BJ (cell line): ENCODE measurements at regions not wholly inside any gene's neighbourhood (a gene's known extent, or its start where the extent isn't known, plus 50 kb on each side); places are given as distances from the start of the nearest gene placed in this dataset.

Source experiments
- CTCF ChIA-PET: fragments of 350-600 bp; formaldehyde crosslinking; extraction: SDS; loops from one replicate; lab custom pipeline; 2021; ENCODE audit warnings: antibody characterized with exemption, inconsistent platforms; lab: Yijun Ruan, JAX
- POLR2A ChIA-PET: fragments of 300-600 bp; sonication (Branson Sonifier 250); formaldehyde crosslinking; extraction: SDS; loops from one replicate; lab custom pipeline; 2021; ENCODE audit warnings: antibody characterized with exemption; lab: Charles Lee
- DNase-seq: peaks from one replicate; pipeline ENCODE4 v3.0.0-alpha.2; 2011; ENCODE audit warnings: low read depth
- H3K27me3 ChIP-seq: 2 replicates; pipeline ENCODE4 v1.6.0; 2011; ENCODE audit warnings: low read length; ENCODE audit not compliant: control insufficient read depth, insufficient read depth
- H3K36me3 ChIP-seq: 2 replicates; pipeline ENCODE4 v1.5.1; 2011; ENCODE audit warnings: low read length; ENCODE audit not compliant: control insufficient read depth, insufficient read depth
- H3K4me3 ChIP-seq: 2 replicates; pipeline ENCODE4 v1.5.1; 2011; ENCODE audit warnings: low read depth, mild to moderate bottlenecking, control low read depth, low read length
- CTCF ChIP-seq: IDR thresholded peaks from 2 replicates; pipeline ENCODE4 v1.5.1; 2011; ENCODE audit warnings: low read depth, mild to moderate bottlenecking, control low read depth, inconsistent platforms, low read length, moderate library complexity; ENCODE audit not compliant: insufficient read depth

GRCh38 chr16:73288520-73288919 lies 240.6 kb upstream of the ZFHX3 start:
- ChIA-PET POLR2A (no interaction called here), CTCF (no interaction called here)
- no peak overlapping the region for H3K4me3 ChIP-seq
- peaks cover 24% of the 10 kb centered on the region for H3K27me3 ChIP-seq
- no peaks in the 10 kb centered on the region for H3K36me3 ChIP-seq
- TF ChIP-seq CTCF: no peak
- DNase-seq: no peak

- no peak for DNase-seq
- no peak for TF ChIP-seq CTCF
- Histone ChIP-seq H3K27me3 (peaks cover 24% of the 10 kb centered on the region), H3K4me3 (no peak overlapping the region), H3K36me3 (no peaks in the 10 kb centered on the region)
- POLR2A ChIA-PET: no interaction called here
- CTCF ChIA-PET: no interaction called here
Observed at GRCh38 chr16:73287859-73288405, 240.0 kb upstream of the ZFHX3 start.

- no peak for DNase-seq
- no peaks in the 10 kb centered on the region for H3K36me3 ChIP-seq
- CTCF ChIA-PET: no interaction called here
- POLR2A ChIA-PET: no interaction called here
- H3K4me3 ChIP-seq: no peak overlapping the region
- H3K27me3 ChIP-seq: peaks cover 24% of the 10 kb centered on the region
- no peak for TF ChIP-seq CTCF
Observed at GRCh38 chr16:73286346-73287267, 238.7 kb upstream of the ZFHX3 start.

- Histone ChIP-seq H3K4me3 (no peak overlapping the region), H3K27me3 (peaks cover 24% of the 10 kb centered on the region), H3K36me3 (no peaks in the 10 kb centered on the region)
- no peak for TF ChIP-seq CTCF
- ChIA-PET CTCF (no interaction called here), POLR2A (no interaction called here)
- no peak for DNase-seq
Observed at GRCh38 chr16:73285436-73286201, 237.7 kb upstream of the ZFHX3 start.

- Histone ChIP-seq H3K36me3 (no peaks in the 10 kb centered on the region), H3K27me3 (no peaks in the 10 kb centered on the region; the same call in 1 of the 2 replicates), H3K4me3 (no peak overlapping the region)
- no peak for DNase-seq
- CTCF ChIA-PET: no interaction called here
- no peak for TF ChIP-seq CTCF
- POLR2A ChIA-PET: no interaction called here
Observed at GRCh38 chr16:73280388-73280787, 232.5 kb upstream of the ZFHX3 start.
